DOHH2 (cell line): ENCODE measurements at regions not wholly inside any gene's neighbourhood (a gene's known extent, or its start where the extent isn't known, plus 50 kb on each side); places are given as distances from the start of the nearest gene placed in this dataset.

Source experiments
- H3F3A ChIP-seq: fragments of 200-600 bp; sonication (generic), shearing (Covaris generic); 2 replicates; pipeline ENCODE4 v1.6.0; 2016; ENCODE audit warnings: antibody characterized with exemption, mild to moderate bottlenecking; ENCODE audit not compliant: control insufficient read depth, insufficient read depth
- H3K27ac ChIP-seq: fragments of 200-600 bp; sonication (generic); 2 replicates; pipeline ENCODE4 v1.5.1; 2014; ENCODE audit warnings: low read depth, mild to moderate bottlenecking, low read length, moderate library complexity
- H3K27me3 ChIP-seq: fragments of 200-600 bp; sonication (generic); 2 replicates; pipeline ENCODE4 v1.6.1; 2014; ENCODE audit warnings: mild to moderate bottlenecking, low read length, mixed read lengths; ENCODE audit not compliant: control insufficient read depth
- H3K36me3 ChIP-seq: fragments of 200-600 bp; sonication (generic); 2 replicates; pipeline ENCODE4 v1.6.1; 2014; ENCODE audit warnings: mild to moderate bottlenecking, low read length, moderate library complexity, mixed read lengths; ENCODE audit not compliant: control insufficient read depth
- H3K4me1 ChIP-seq: fragments of 200-600 bp; sonication (generic); 2 replicates; pipeline ENCODE4 v1.6.1; 2014; ENCODE audit warnings: mild to moderate bottlenecking, low read length, mixed read lengths; ENCODE audit not compliant: control insufficient read depth
- H3K4me2 ChIP-seq: fragments of 200-600 bp; sonication (generic); 2 replicates; pipeline ENCODE4 v1.6.0; 2014; ENCODE audit warnings: mild to moderate bottlenecking, low read length, moderate library complexity
- H3K4me3 ChIP-seq: fragments of 200-600 bp; sonication (generic); 2 replicates; pipeline ENCODE4 v1.5.1; 2014; ENCODE audit warnings: mild to moderate bottlenecking, low read length, mixed read lengths
- H3K79me2 ChIP-seq: fragments of 200-600 bp; sonication (generic); 2 replicates; pipeline ENCODE4 v1.6.1; 2014; ENCODE audit warnings: mild to moderate bottlenecking, low read length, mixed read lengths; ENCODE audit not compliant: control insufficient read depth
- H3K9me2 ChIP-seq: fragments of 200-600 bp; sonication (generic); replicated peaks from 2 replicates; pipeline ENCODE4 v1.6.1; 2014; ENCODE audit warnings: mild to moderate bottlenecking, low read length, mixed read lengths; ENCODE audit not compliant: control insufficient read depth
- H3K9me3 ChIP-seq: fragments of 200-600 bp; sonication (generic); 2 replicates; pipeline ENCODE4 v1.6.1; 2014; ENCODE audit warnings: antibody characterized with exemption, low read length, mixed read lengths; ENCODE audit not compliant: control insufficient read depth, insufficient read depth
- H4K20me1 ChIP-seq: fragments of 200-600 bp; sonication (generic); 2 replicates; pipeline ENCODE4 v1.6.0; 2014; ENCODE audit warnings: low read depth, mild to moderate bottlenecking, antibody characterized with exemption, low read length, moderate library complexity; ENCODE audit not compliant: control insufficient read depth, insufficient read depth
- CTCF ChIP-seq: fragments of 200-600 bp; sonication (generic); IDR thresholded peaks from one replicate; pipeline ENCODE4 v1.5.1; 2014; ENCODE audit warnings: antibody characterized with exemption, mild to moderate bottlenecking, low read depth, low read length; ENCODE audit not compliant: poor library complexity, severe bottlenecking
- EZH2phosphoT487 ChIP-seq: fragments of 200-600 bp; sonication (generic); IDR thresholded peaks from 2 replicates; pipeline ENCODE4 v1.6.1; 2017; ENCODE audit warnings: borderline replicate concordance, mild to moderate bottlenecking, antibody characterized with exemption, low read length, moderate library complexity, mixed read lengths

- Histone ChIP-seq H3K4me2 (no peak overlapping the region), H3K27ac (no peak overlapping the region), H3K79me2 (no peaks in the 10 kb centered on the region), H3K27me3 (0 out of 2 replicates have a peak, but pooled peaks cover 2% of the 10 kb centered on the region), H4K20me1 (no peaks in the 10 kb centered on the region), H3K4me3 (no peak overlapping the region), H3K9me2 (no peaks in the 10 kb centered on the region), H3F3A (no peaks in the 10 kb centered on the region), H3K4me1 (no peaks in the 10 kb centered on the region), H3K36me3 (no peaks in the 10 kb centered on the region), H3K9me3 (no peaks in the 10 kb centered on the region)
- TF ChIP-seq EZH2phosphoT487: no peak
- TF ChIP-seq CTCF: no peak
These were observed 199.3 kb downstream of the MTX2 start for GRCh38 chr2:176468457-176469113.

GRCh38 chr2:176470713-176471112 lies 201.5 kb downstream of the MTX2 start:
- Histone ChIP-seq H4K20me1 (no peaks in the 10 kb centered on the region), H3K4me1 (no peaks in the 10 kb centered on the region), H3K9me3 (no peaks in the 10 kb centered on the region), H3K4me2 (no peak overlapping the region), H3K27me3 (no peaks in the 10 kb centered on the region), H3K36me3 (no peaks in the 10 kb centered on the region), H3K79me2 (no peaks in the 10 kb centered on the region), H3K27ac (no peak overlapping the region), H3K9me2 (no peaks in the 10 kb centered on the region), H3F3A (no peaks in the 10 kb centered on the region), H3K4me3 (no peak overlapping the region)
- TF ChIP-seq CTCF (no peak), EZH2phosphoT487 (no peak)

GRCh38 chr2:176471949-176472348 lies 202.7 kb downstream of the MTX2 start:
- TF ChIP-seq EZH2phosphoT487: no peak
- no peak for TF ChIP-seq CTCF
- Histone ChIP-seq H3K4me2 (no peak overlapping the region), H3K4me1 (no peaks in the 10 kb centered on the region), H4K20me1 (no peaks in the 10 kb centered on the region), H3K27me3 (no peaks in the 10 kb centered on the region), H3F3A (no peaks in the 10 kb centered on the region), H3K79me2 (no peaks in the 10 kb centered on the region), H3K4me3 (no peak overlapping the region), H3K9me2 (no peaks in the 10 kb centered on the region), H3K27ac (no peak overlapping the region), H3K9me3 (no peaks in the 10 kb centered on the region), H3K36me3 (no peaks in the 10 kb centered on the region)
